GM12864 (cell line): ENCODE measurements at regions not wholly inside any gene's neighbourhood (a gene's known extent, or its start where the extent isn't known, plus 50 kb on each side); places are given as distances from the start of the nearest gene placed in this dataset.

Source experiments
- DNase-seq: peaks from one replicate; pipeline ENCODE4 v3.0.0-alpha.2; 2011; ENCODE audit warnings: low read depth
- H3K4me3 ChIP-seq: 2 replicates; pipeline ENCODE4 v1.5.1; 2011; ENCODE audit warnings: mild to moderate bottlenecking, low read depth, low read length, control low read depth
- CTCF ChIP-seq: IDR thresholded peaks from 2 replicates; pipeline ENCODE4 v1.5.1; 2011; ENCODE audit warnings: low read depth, mild to moderate bottlenecking, moderate library complexity, low read length, control low read depth, inconsistent platforms; ENCODE audit errors: missing control alignments

DNA sequence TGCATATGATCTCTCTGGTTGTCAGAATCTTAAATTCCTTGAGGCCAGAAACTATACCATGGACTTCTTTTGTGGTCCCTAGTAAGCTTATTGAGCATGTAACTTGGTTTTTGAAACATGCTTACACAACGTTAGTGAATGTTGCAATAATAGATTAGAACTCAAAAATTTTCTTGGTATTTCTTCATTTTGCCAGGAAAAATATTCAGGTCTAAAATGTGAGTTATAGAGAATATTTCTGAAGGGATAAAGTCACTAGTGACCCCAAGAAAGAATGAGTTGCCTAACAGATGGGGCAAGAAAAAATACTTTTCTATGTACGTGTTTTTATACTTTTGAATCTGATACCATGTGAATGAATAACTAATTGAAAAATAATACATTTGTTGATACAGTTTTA lies 195.4 kb downstream of the TFAP2A start:
- TF ChIP-seq CTCF, result no peak
- DNase-seq, result no peak
- no peak overlapping the region for H3K4me3 ChIP-seq

DNA sequence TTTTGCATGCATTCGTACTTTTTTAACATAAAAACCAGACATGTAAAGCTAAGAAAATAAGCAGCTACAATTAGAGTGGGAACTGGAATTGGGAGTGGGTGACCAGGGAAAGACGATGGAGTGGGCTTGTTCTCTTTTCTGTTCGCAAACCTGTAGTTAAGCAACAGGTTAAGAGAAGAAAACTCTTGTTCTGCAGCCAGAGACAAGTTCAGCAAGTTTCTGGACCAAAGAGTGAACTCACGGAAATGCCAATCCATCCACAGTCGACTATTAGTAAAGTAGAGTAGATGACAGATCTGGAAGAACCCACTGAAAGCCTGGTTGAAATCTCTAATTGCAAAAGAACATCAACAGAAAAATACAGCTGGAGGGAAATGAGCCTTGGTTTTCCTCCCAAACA lies 197.8 kb downstream of the TFAP2A start:
- no peak for TF ChIP-seq CTCF
- DNase-seq, result no peak
- H3K4me3 ChIP-seq, result no peak overlapping the region

DNA sequence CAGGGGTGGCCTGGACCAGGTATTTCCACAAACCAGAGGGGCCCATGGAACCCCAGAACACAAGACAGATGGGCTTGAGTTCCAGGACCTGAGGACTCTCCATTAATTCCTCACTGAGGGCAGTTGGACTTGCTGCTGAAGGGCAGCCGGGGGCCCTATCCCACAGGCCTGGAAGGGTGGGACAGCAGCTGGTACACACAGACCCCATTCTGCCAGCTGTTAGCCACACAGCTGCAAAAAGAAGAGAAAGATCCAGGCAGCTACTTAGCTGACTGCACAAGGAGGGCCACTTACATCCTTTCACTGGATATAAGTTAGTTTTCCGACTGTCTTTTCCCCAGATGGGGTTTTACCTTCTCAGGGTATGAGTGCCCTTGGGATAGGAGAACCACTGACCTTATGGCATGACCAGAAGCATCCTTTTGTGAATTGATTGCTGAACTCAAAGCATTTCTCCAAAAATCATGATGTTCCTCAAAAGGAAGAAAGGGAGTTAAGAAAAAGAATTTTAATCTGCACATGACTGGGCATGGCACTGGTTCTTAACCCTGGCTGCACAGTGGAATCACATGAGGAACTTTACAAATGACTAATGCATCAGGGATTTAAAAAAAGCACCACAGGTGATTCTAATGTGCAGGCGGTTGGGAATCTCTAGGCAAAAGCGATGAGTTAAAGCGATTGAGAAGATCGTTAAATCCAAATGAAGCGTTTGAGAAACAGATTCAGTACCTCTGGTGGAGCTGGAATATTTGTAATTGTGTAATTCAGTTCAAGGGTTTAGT lies 199.4 kb downstream of the TFAP2A start:
- DNase-seq, result no peak
- no peak overlapping the region for H3K4me3 ChIP-seq
- TF ChIP-seq CTCF, result no peak

DNA sequence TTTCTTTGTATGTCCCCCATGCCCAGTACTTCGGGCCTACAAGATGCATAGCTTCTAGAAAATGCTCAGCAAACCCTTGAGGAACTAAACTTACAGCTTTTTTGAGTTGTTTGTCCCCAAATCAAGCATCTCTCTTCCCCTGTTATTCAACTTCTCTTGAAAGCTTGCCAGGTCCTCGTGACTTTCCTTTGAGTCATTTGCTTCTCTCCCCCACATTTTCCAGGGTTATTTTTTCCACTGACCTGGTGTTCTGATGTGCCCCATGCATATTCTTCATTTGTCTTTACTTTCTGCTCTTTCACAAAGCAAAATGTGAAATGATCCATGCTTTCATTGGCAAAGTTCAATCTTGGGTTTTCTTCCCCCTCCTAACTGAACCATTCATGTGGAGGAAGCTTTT lies 204.8 kb downstream of the TFAP2A start:
- H3K4me3 ChIP-seq, result no peak overlapping the region
- no peak for TF ChIP-seq CTCF
- no peak for DNase-seq

DNA sequence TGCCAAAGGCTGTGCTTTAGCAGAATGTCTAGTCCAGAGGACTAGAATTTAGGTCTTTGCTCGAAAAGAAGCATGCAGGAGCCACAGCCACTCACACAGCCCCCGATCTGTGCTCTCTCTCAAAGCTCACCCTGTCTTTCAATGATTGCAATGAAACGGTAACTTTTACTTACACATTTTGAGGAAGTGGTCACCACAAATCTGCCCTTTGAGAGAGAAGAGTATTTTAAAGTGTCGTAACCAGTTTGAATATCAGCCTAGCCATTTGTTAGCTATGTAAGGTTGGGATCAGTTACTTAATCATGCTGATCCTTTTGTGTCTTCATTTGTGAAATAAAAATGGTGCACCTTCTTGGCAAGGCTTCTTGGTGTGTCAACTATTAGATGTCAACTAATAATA lies 209.0 kb downstream of the TFAP2A start:
- no peak overlapping the region for H3K4me3 ChIP-seq
- no peak for DNase-seq
- TF ChIP-seq CTCF, result no peak

DNA sequence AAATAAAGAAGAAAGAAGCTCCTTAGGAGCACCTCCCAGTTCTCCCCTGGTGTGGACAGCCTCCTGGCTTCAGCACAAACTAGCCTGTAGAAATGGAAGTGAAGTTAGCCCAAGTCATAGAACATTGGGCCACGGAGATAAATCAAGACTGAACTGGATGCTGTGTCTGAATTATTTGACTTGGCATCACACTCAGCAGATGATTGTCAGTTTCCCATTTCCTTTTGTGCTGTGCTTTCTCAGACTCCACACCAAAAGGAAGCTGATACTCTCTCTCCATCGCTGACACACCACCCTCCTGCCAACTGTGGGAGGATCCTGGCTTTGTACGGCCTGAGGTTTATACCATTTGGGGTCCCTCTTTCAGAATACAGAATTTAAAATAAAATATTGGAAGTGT lies 209.8 kb downstream of the TFAP2A start:
- TF ChIP-seq CTCF, result no peak
- no peak overlapping the region for H3K4me3 ChIP-seq
- no peak for DNase-seq

DNA sequence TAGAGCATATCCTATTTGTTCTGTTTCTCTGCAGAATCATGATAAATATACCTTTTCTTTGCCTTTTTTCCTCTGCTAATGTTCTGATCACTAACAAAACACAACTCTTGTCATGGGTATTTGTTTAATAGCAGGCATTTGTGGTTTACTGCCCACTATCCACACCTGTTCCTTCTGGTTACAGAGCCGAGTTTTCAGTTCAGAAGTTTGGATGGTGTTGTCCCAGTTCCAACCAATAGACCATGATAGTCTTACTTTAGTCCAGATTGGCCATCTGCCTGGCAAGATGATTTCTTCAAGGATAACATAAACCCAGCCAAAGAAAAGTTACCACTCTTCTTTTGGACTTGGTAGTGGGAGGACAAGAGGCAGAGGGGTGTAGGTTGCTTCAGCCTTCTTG lies 211.2 kb downstream of the TFAP2A start:
- no peak for DNase-seq
- no peak for TF ChIP-seq CTCF
- H3K4me3 ChIP-seq, result no peak overlapping the region
